Right atrium auricular region (tissue), 2 donors: ENCODE measurements at regions not wholly inside any gene's neighbourhood (a gene's known extent, or its start where the extent isn't known, plus 50 kb on each side); places are given as distances from the start of the nearest gene placed in this dataset.

Experiments
- DNase-seq: peaks from one replicate; pipeline ENCODE4 v3.0.0-alpha.2; 2019; ENCODE audit warnings: low spot score
- H3K27ac ChIP-seq, 2 donors: fragments of 200-600 bp; sonication (generic); 1 replicate in 1 of 2; 2 replicates in 1 of 2; pipeline ENCODE4 v1.5.1; 2016 to 2019
- H3K27me3 ChIP-seq, 2 donors: fragments of 200-600 bp; sonication (generic); one replicate each; pipeline versions ENCODE4 v1.5.1 to v1.6.0; 2017 to 2019
- H3K36me3 ChIP-seq: fragments of 200-600 bp; sonication (generic); one replicate; pipeline ENCODE4 v1.5.1; 2016
- H3K4me1 ChIP-seq, 2 donors: fragments of 200-600 bp; sonication (generic); one replicate each; pipeline versions ENCODE4 v1.5.1 to v1.6.0; 2017 to 2019
- H3K4me3 ChIP-seq, 2 donors: fragments of 200-600 bp; sonication (generic); 1 replicate in 1 of 2; 2 replicates in 1 of 2; pipeline ENCODE4 v1.5.1; 2017 to 2019; ENCODE audit warnings: mild to moderate bottlenecking in 1 of 2, moderate library complexity in 1 of 2
- H3K9me3 ChIP-seq, 2 donors: fragments of 200-600 bp; sonication (generic); one replicate each; pipeline ENCODE4 v1.5.1; 2019
- CTCF ChIP-seq, 2 donors: fragments of 200-600 bp; sonication (generic); IDR thresholded peaks; one replicate each; pipeline ENCODE4 v1.5.1; 2019; ENCODE audit warnings: antibody characterized with exemption in 2 of 2

- TF ChIP-seq CTCF (IDR thresholded peaks at IDR 0.05), result no peak
- H3K4me1 ChIP-seq, result no peaks in the 10 kb centered on the region
- no peak overlapping the region for H3K4me3 ChIP-seq
- no peaks in the 10 kb centered on the region for H3K36me3 ChIP-seq
- H3K27ac ChIP-seq, result no peak overlapping the region
- H3K9me3 ChIP-seq, result no peaks in the 10 kb centered on the region
- DNase-seq, result no peak
- no peaks in the 10 kb centered on the region for H3K27me3 ChIP-seq
These were observed 792.9 kb upstream of the CCDC179 start for GRCh38 chr11:23653071-23653675.

- Histone ChIP-seq H3K36me3 (no peaks in the 10 kb centered on the region), H3K4me3 (no peak overlapping the region), H3K9me3 (peaks cover 0 to 4% of the 10 kb centered on the region in 2 donors), H3K27ac (no peak overlapping the region), H3K27me3 (no peaks in the 10 kb centered on the region), H3K4me1 (no peaks in the 10 kb centered on the region)
- DNase-seq, result no peak
- TF ChIP-seq CTCF (IDR thresholded peaks at IDR 0.05), result no peak
These were observed 808.0 kb upstream of the CCDC179 start for GRCh38 chr11:23668324-23668723.

GRCh38 chr11:23673366-23673765 lies 813.1 kb upstream of the CCDC179 start:
- no peak for TF ChIP-seq CTCF (IDR thresholded peaks at IDR 0.05)
- Histone ChIP-seq H3K9me3 (no peaks in the 10 kb centered on the region), H3K27ac (no peak overlapping the region), H3K4me1 (no peaks in the 10 kb centered on the region), H3K4me3 (no peak overlapping the region), H3K36me3 (no peaks in the 10 kb centered on the region), H3K27me3 (no peaks in the 10 kb centered on the region)
- DNase-seq, result no peak

- no peaks in the 10 kb centered on the region for H3K36me3 ChIP-seq
- H3K4me1 ChIP-seq, result no peaks in the 10 kb centered on the region
- H3K9me3 ChIP-seq, result no peaks in the 10 kb centered on the region
- H3K27me3 ChIP-seq, result no peaks in the 10 kb centered on the region
- no peak for TF ChIP-seq CTCF (IDR thresholded peaks at IDR 0.05)
- no peak overlapping the region for H3K4me3 ChIP-seq
- H3K27ac ChIP-seq, result no peak overlapping the region
- no peak for DNase-seq
These were observed 814.6 kb upstream of the CCDC179 start for GRCh38 chr11:23674866-23675265.

GRCh38 chr11:23679041-23679440 lies 817.8 kb upstream of the LUZP2 start:
- no peak for TF ChIP-seq CTCF (IDR thresholded peaks at IDR 0.05)
- H3K9me3 ChIP-seq, result no peaks in the 10 kb centered on the region
- no peaks in the 10 kb centered on the region for H3K4me1 ChIP-seq
- H3K27ac ChIP-seq, result no peak overlapping the region
- no peak for DNase-seq
- no peak overlapping the region for H3K4me3 ChIP-seq
- H3K27me3 ChIP-seq, result no peaks in the 10 kb centered on the region
- no peaks in the 10 kb centered on the region for H3K36me3 ChIP-seq

GRCh38 chr11:23679981-23680380 lies 816.9 kb upstream of the LUZP2 start:
- no peaks in the 10 kb centered on the region for H3K9me3 ChIP-seq
- no peaks in the 10 kb centered on the region for H3K36me3 ChIP-seq
- DNase-seq, result no peak
- TF ChIP-seq CTCF (IDR thresholded peaks at IDR 0.05), result no peak
- H3K4me1 ChIP-seq, result no peaks in the 10 kb centered on the region
- H3K4me3 ChIP-seq, result no peak overlapping the region
- H3K27me3 ChIP-seq, result no peaks in the 10 kb centered on the region
- H3K27ac ChIP-seq, result no peak overlapping the region
